Urothelium cell line (cell line): ENCODE measurements at regions not wholly inside any gene's neighbourhood (a gene's known extent, or its start where the extent isn't known, plus 50 kb on each side); places are given as distances from the start of the nearest gene placed in this dataset.

Source experiments
- DNase-seq: peaks from one replicate; pipeline ENCODE4 v3.0.0; 2011; ENCODE audit warnings: low spot score, mixed read lengths
- FAIRE-seq: peaks from 2 replicates; lab custom pipeline; 2011; peaks lifted over from hg19 to GRCh38; lab: Jason Lieb, UNC

DNA sequence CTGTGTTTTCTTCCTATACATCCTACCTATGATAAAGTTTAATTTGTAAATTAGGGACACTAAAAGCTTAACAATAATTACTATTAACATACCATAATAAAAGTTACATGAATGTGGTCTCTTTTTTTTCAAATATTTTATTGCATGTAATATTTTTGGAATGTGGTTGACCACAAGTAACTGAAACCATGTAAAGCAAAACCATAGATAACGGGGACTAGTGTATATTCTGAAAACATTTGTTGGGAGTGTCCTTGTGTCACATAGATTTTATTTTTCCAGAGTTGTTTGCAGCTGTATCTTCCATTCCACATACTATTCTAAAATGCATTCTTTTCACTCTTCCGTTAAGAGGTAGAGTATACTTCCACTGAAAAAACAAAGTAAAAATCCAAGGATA is 200.4 kb downstream of the KIF18A start:
- no peak for FAIRE-seq
- no peak for DNase-seq

DNA sequence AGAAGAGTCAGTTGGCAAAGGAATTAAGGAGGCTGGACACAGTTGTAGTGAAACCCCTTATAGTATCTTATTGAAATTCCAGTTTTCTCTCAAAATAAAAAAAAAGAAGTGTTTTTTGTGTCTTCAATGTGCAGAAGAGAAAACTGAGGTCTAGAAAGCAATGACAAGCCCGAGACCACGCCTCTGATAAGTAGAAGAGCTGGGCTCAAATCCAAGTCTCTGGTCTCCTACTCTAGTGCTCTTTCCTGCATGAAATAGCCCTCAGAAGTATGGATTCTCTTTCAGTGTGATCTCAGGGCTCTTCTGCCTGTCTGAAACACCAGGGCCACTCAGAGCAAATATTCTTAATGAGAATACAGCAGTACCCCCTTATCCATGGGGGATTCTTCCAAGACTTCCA is 200.9 kb downstream of the KIF18A start:
- DNase-seq (no peak), FAIRE-seq (no peak)

DNA sequence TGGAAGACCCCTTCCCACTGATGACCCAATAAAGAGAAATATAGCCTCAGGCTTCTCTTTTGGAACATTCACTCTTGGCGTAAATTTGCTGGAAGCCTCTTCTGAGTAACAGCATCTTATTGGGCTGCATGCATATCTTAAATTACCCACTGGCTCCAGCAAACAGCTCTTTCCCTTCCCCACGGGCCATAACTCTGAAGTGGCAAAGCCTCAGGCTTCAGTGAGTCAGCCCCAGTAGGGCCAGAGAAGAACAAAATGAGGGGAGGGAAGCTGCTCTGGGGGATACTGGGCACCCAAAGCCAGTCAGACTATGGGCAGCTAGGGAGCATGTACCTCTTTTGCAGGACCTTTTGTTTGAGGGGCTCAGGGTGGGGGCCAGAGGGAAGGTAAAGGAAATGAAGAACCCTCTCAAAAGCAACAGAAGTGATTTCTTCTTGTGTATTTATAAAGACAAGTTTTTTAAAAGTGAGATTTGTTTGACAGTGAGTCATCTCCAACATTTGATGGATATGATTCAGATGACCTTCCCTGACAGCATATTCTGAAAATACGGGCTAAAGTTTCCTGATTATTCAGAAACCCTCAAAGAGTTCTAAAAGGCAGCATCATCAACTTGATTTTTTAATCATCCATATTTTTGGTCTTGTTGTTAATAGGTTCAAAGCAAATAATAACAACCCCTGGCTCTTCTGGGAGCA is 203.4 kb downstream of the KIF18A start:
- DNase-seq (peak; percentile 48), FAIRE-seq (no peak)

DNA sequence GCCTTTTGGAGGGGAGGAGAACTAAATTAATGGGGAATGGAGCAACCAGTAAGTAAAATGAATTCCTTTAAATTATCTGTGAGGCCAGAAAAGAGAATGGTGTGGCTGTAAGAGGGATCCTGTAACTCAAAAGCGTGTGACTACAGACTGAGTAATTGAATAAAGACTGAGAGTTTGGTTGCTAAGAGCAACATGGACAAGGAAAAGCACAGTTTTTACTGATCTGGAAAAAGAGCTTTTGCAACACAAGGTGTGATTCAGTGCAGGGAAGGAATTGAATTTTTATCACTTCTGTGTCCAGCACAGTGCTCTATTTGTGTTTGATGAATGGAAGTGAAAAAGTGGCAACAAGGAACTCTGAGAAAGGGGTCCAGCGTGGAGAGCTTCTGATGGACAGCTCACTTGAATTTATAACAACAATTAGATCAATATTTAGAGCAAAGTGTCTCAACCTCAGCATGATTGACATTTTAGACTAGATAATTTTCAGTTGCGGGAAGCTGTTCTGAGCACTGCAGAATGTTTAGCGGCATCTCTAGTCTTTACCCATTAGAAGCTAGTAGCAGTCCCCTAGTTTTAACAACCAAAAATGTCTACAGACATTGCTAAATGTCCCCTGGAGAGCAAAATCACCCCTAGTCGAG is 202.8 kb upstream of the BDNF start:
- FAIRE-seq (no peak), DNase-seq (no peak)

DNA sequence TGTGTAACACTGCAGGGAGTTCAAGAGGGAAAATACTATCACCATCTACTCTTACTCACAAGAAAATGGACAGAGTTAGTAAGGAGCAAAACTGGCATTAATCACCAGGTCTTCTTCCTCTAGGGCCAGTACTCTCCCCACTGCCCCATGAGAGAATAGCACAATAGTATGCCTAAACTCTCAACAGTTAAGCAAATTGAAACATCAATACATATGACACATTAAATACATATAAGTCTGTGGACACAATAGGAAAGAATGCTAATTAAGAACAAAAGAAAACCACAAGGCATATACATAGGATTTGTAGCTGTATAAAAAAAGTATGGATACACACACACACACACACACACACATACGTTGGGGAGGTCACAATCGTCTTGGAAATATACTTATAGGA is 197.9 kb upstream of the BDNF start:
- no peak for DNase-seq
- FAIRE-seq, result no peak

DNA sequence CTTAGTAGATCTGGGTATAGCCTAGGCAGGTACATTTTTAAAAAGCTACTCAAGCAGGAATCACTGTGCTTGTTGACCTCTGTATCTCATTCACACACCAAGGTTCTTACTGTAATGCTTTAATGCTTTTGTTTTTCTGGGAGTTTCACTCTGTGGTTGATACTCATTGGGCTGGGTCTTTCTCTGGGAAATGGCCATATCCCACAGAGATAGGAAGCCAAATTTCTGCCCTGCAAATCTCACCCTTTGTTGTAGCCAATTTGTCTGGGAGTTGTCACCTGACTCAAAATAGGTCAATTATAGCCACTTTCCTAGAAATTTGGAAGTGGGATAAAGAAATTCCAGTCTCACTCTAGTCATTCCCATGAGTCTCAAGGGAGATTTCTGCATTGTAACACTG is 195.8 kb upstream of the BDNF start:
- FAIRE-seq (no peak), DNase-seq (no peak)

DNA sequence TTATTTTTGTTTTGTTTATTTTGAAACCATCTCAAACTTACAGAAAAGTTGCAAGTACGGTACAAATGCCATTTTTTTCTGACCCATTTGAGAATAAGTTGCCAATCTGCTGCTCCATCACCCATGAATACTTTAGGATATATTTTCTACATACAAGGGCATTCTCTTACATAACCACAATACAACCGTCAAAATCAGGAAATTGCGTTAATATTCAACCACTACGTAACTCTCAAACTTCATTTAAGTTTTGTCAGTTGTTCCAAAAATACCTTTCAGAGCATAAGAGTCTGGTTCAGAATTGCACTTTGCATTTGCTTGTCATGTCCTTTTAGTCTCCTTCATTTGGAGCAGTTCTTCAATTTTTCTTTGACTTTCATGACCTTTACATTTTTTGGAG is 194.3 kb upstream of the BDNF start:
- no peak for DNase-seq
- no peak for FAIRE-seq

DNA sequence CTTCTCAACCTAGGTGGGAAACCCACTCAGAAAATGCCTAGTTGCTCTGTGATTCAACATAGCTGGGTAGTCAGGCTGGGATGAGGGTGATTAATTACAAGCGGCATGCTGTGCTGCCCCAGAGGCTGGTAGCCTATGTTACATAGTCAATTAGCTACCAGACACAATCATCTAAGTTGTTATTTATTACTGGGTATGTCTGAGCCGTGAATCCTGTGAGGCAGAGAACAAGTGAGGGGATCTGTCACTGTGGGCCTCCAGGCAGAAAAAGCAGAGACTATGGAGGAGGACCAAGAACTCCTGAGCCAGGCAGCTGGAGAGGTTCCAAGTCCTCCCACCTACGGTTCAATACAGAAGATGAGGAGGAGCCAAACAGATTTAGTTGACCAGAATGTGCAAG is 186.6 kb upstream of the BDNF start:
- DNase-seq, result no peak
- FAIRE-seq, result no peak

DNA sequence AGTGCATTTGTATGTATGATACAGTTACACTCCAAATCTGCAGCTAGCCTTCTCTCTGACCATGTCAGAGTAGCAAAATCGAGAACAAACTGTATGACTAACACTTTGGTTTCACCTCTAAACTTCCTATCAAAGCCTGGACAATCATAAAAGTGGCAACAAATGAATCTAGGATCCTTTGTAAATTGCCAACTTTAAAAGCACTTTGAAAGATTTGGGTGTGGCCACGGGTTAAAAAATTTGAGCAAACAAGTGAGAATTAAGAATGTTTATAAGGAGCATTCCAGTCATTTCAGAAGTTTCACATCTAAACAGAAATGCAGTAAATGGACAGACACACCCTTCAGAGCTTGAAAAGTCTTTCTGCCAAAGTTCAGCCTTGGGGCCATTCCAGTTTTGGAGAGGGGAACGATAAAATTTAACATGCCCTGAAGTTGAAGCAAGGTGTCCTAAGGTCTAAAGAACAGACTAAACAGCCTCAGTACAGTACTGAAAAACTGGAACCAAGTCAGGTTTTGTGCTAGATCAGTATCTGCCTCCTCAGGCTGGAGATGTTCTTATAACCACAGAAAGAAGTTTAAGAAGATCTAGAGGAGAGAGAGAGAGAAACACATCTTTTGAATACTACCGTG is 181.9 kb upstream of the BDNF start:
- no peak for FAIRE-seq
- no peak for DNase-seq

DNA sequence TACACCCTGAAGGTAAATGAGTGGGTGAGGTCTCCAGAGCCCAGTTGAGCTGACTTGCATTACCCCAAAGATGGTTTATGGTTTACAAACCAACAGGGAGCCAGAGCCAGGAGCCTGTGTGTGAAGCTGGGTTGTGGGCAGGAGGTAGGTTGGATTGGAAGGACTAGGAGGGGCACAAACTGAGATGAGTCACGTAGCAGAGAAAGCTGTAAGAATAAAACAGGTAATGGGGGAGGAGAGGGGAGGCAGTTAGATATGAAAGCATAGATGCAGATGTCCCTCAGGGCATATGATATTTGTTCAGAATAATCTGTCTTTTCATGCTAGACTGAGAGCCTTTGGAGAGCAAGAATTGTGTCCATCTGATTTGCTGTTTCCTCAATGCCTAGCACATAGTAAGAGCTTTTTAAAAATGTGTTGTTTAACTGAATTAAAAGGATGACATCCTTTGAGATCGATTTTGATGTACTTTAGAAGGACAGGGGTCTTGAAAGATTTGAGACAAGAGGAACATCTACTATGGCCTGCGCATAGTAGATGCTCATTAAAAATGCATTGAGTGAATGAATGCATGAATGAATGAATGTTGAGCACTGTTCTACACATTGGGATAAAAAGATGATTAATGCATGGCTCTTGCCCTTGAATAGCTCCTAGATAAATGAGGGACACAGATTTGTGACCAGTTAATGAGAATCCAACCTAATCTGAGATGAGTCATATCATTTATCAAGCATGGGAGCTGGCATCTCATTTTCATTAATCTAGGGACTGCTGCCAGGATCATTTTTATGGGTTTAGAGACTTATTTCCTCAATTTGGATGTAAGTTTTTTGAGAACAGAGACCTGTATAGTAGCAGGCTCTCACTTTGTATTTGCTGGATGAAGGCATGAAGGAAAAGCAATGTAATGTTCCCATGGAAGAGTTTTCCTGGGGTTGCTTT is 175.8 kb upstream of the BDNF start:
- DNase-seq, result no peak
- FAIRE-seq, result no peak

DNA sequence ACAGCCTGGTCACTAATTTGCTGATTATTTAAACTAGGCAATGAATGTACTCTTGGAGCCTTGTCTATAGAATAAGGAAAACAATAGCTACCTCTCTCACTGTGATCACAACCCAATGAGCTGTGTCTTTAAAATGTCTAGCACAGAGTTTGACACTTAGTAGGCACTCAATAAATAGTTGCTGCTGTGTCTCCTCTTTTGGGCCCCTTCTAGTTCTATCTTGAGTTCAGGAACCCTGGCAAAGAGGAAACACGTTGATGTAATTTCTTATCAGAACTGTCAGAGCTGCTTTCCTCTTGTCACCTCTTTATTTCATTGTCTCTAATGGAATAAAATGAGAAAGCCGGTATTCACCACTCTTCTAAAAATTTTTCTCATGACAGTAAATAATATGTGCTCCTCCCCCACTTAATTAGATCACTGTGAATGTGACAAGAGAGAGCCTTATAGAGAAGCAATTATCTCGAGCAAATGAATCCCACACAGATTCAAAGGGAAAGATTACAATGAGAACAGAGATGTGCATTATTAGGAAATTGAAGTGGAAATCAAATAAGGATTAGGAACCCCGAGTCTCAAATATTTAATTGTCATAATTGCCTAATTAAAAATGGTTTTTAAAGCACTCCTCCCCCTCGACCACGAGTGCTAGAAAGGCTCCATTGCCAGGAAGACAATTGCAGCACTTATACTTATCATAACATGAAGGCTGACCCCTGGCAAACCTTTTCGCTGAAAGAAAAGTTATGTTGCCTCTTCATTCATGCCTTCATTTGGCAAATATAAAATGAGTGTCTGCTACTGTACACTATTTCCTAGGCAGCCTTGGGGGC is 175.0 kb upstream of the BDNF start:
- DNase-seq, result no peak
- no peak for FAIRE-seq

DNA sequence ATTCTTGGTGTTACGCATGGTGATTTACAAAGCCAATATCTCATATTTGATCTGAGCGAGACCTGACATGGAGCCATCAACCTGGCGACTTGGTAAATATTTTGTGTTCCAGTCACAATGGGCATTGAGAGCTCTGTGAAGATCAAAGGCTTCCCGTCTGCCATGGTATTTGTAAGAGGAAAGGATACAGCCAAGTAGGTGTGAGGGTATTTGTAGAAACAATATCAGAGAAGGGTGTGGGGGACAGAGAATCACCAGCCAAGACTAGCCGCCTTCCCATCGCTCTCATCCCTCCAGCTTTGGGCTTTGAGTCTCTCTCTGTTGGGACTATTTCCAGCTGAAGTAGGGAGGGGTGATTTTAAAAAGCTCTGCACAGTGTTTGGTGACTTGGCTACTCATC is 173.4 kb upstream of the BDNF start:
- no peak for FAIRE-seq
- DNase-seq, result no peak

DNA sequence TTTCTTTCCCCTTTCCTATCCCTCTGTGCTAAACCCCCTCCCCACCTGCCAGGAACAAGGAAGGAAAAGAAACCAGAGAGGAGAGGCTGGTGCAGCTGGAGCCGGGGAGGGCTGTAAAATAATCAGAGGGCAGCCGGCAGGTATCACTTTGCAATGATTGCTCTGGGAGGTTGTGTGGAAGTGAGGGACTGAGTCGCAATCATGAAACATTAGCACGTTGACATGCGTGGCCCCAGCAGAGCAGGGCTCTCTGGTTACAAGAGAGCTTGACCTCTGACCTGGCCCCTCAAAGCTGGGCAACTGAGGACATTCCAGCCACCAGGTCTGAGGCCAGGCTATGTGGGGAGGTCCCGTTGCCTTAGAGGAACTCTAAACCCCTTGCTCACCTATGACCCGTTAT is 170.8 kb upstream of the BDNF start:
- no peak for FAIRE-seq
- DNase-seq, result no peak

DNA sequence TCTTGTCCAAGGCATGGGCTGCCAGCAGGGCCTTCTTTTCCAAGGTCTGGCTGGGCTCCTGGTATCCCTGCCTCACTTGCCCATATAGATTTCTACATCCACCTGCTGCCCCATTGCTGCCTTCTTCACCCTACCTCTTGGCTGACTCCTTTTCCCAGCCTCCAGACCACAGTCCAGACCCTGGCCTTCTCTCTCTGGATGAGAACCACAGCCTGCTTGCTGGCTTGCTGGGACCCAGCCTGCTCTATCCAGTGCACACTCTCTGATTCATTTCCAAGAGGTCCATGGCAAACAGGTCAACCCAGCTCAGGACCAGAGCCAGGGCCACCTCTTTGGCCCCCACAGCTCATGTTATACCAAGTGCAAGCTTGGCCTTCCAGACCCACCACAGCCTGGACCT is 169.4 kb upstream of the BDNF start:
- no peak for FAIRE-seq
- no peak for DNase-seq

DNA sequence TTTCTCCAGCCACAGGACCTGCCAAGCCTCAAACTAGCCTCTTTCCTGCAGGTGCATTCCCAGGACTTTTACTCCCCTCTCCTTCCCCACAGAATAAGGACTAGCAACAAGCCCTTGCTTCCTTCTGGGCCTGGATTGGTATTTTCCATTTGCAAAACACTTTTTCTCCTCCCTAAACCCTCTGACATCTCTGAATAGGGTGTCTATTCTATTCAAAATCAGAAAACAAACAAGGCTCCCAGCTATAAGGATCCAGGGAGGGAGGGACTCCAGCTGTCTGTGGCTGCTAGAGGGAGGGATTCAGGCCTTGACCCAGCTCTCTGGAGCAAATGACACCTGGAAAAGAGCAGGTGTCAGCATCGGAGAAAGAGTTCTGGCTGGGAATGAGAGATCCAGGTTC is 168.5 kb upstream of the BDNF start:
- no peak for DNase-seq
- FAIRE-seq, result no peak

DNA sequence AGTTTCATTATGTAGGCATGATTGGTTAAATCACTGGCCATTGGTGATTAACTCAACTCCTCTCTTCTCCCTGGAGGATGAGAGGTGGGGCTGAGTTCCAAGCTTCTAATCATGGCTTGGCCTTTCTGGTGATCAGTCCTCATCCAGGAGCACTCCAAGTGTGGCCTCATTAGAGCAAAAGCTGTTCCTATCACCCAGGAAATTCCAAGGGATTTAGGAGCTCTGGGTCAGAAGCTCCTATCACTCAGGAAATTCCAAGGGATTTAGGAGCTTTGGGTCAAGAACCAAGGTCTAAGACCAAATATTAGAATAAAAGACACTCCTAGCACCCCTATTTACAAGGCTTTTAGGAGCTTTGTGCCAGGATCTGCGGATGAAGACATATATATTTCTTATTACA is 168.0 kb upstream of the BDNF start:
- DNase-seq (no peak), FAIRE-seq (no peak)

DNA sequence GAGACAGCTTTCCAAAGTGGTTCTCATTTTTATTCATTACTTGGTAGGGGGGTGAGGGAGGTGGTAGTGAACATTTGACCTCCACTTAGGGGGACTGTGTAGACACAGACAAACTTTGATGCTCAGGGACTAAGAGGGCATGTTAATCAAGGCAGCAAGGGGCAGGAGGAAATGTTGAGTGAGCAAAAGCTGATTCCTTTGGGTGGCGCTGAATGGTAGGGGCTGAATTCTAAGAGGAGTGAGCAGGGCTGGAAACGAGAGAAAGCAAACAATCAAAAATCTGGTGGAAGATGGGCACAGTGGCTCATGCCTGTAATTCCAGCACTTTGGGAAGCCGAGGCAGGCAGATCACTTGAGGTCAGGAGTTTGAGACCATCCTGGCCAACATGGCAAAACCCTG is 164.8 kb upstream of the BDNF start:
- no peak for FAIRE-seq
- DNase-seq, result no peak

DNA sequence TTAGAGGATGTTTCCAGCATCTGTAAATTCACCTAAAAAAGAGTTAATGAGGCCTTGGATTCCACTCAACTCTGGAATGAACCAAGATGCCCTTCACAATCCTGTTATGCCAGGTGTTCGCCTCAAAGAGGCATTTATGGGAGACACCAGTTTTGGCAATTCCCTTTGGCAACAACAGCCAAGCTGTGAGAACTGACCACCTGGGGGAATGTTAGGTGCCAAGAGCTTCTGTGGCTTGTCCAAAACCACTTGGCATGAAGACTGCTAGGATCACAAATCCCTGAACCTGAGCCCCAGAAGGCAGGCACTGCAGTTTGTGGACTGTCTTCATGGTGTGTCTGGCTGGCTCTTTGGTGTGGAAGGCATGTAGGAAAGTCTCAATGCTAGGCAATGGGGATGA is 164.4 kb upstream of the BDNF start:
- DNase-seq (no peak), FAIRE-seq (no peak)

DNA sequence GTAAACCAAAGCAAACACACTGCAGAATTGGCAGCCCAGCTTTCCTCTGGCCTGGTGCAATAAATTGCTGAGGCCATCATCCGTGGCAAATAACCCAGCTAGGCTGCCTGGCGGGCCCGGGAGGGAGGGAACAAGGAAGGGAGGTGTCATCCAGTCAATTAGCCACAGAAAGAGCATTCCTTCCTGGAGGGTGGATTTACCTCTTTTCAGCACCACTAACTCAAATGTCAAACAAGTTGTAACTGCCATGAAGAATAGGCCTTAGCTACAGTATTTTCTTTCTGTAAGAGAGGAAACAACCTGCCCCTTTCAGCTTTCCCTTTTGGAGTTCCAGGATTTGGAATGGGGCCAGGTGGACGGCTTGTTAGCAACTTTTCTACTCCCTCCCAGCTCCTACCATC is 163.8 kb upstream of the BDNF start:
- no peak for FAIRE-seq
- DNase-seq, result no peak

DNA sequence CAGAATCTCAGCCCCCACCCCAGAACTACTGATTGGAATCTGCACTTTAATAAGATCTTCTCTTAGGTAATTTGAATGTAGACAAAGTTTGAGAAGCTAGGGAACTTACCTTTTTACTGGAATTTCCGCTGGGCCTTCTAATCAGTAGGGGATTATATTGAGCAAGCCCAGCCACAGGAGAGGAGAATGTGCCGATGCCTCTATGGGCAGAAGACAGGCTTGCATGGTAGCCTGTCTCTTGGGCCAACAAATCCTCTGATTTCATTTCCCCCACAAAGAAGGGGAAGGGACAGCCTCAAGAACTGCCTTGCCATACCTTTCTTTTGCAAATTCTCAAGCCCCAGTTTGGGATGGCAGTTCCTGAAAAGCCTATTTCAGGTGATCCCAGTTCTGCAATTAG is 163.4 kb upstream of the BDNF start:
- DNase-seq (no peak), FAIRE-seq (no peak)
